ENCODE measurements at regions not wholly inside any gene's neighbourhood (a gene's known extent, or its start where the extent isn't known, plus 50 kb on each side); places are given as distances from the start of the nearest gene placed in this dataset.

GRCh38 chr4:108432418-108432817 is 188.0 kb upstream of the RPL34 start:
- H3K27ac ChIP-seq, result no peak overlapping the region
- in situ Hi-C loops (cut with HindIII; ENCODE audit: low pct_ligation_motif_present, low sequenced_read_pairs), result no loop called here

DNA sequence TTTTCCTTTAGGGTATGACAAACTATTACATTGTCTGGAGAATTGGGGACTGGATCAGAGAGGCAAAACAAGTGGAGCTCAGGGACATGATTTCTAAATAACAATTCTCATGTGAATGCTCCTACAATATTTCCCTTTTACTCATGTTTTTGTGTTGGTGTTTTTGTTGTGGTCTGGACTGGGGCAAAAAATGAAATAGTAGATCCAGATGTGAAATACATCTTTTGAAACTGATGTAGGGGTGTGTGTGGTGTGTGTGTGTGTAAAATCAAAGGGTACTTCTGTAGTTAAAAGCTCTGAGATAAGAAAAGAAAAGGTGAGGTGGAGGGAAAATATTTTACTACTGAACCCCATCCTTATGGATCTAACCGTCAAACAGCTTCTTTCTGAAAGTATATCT is 188.4 kb upstream of the RPL34 start:
- no peak overlapping the region for H3K27ac ChIP-seq
- H3K36me3 ChIP-seq (replicated peaks), result no peaks in the 10 kb centered on the region
- no peaks in the 10 kb centered on the region for H3K27me3 ChIP-seq (replicated peaks)
- in situ Hi-C loops (cut with HindIII; ENCODE audit: low pct_ligation_motif_present, low sequenced_read_pairs), result no loop called here
- DNase-seq, result no peak
- TF ChIP-seq, protein P1, sequence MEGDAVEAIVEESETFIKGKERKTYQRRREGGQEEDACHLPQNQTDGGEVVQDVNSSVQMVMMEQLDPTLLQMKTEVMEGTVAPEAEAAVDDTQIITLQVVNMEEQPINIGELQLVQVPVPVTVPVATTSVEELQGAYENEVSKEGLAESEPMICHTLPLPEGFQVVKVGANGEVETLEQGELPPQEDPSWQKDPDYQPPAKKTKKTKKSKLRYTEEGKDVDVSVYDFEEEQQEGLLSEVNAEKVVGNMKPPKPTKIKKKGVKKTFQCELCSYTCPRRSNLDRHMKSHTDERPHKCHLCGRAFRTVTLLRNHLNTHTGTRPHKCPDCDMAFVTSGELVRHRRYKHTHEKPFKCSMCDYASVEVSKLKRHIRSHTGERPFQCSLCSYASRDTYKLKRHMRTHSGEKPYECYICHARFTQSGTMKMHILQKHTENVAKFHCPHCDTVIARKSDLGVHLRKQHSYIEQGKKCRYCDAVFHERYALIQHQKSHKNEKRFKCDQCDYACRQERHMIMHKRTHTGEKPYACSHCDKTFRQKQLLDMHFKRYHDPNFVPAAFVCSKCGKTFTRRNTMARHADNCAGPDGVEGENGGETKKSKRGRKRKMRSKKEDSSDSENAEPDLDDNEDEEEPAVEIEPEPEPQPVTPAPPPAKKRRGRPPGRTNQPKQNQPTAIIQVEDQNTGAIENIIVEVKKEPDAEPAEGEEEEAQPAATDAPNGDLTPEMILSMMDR (IDR thresholded peaks at IDR 0.05; ENCODE audit: low read depth, low read length, missing control alignments), result no peak
- no peak overlapping the region for H3K4me3 ChIP-seq (ENCODE audit: low read depth, low read length)

More at GRCh38 chr4:108432418-108432817, 188.0 kb upstream of the RPL34 start:
- Histone ChIP-seq H3K4me3 (ENCODE audit: low read depth, low read length) (no peak overlapping the region), H3K36me3 (replicated peaks) (no peaks in the 10 kb centered on the region), H3K27me3 (replicated peaks) (no peaks in the 10 kb centered on the region)
- DNase-seq, result no peak
- TF ChIP-seq, protein P1 (IDR thresholded peaks at IDR 0.05; ENCODE audit: low read depth, low read length, missing control alignments), result no peak

GRCh38 chr4:108430921-108431320 is 189.5 kb upstream of the RPL34 start:
- no peak for DNase-seq
- in situ Hi-C loops (cut with HindIII; ENCODE audit: low pct_ligation_motif_present, low sequenced_read_pairs), result no loop called here
- H3K27me3 ChIP-seq (replicated peaks), result no peaks in the 10 kb centered on the region
- TF ChIP-seq, protein P1 (IDR thresholded peaks at IDR 0.05; ENCODE audit: low read depth, low read length, missing control alignments), result no peak
- H3K27ac ChIP-seq, result no peak overlapping the region
- no peak overlapping the region for H3K4me3 ChIP-seq (ENCODE audit: low read depth, low read length)
- H3K36me3 ChIP-seq (replicated peaks), result no peaks in the 10 kb centered on the region

DNA sequence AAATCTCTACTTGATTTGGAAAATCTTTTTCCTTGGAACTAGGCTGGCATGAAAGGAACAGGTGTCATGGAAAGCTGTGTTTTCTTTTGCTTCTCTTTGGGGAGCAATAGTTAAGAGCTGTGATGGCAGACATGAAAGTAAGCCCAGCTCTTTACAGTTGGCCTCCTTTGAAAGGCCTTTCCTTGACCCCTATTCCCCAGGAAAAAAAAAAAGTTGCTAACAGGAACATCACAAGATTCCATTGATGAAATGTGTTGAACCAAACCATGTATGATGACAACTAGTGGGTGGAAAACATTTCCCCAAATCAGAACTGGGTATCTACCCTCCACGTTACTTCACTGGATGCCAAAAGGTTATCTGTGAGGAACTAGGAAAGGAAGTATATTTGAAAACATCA is 190.7 kb upstream of the RPL34 start:
- no peaks in the 10 kb centered on the region for H3K36me3 ChIP-seq (replicated peaks)
- no peak overlapping the region for H3K4me3 ChIP-seq (ENCODE audit: low read depth, low read length)
- TF ChIP-seq, protein P1 (IDR thresholded peaks at IDR 0.05; ENCODE audit: low read depth, low read length, missing control alignments), result no peak
- in situ Hi-C loops (cut with HindIII; ENCODE audit: low pct_ligation_motif_present, low sequenced_read_pairs), result no loop called here
- no peak for DNase-seq
- no peak overlapping the region for H3K27ac ChIP-seq
- no peaks in the 10 kb centered on the region for H3K27me3 ChIP-seq (replicated peaks)

- in situ Hi-C loops (cut with HindIII; ENCODE audit: low pct_ligation_motif_present, low sequenced_read_pairs), result no loop called here
- H3K27ac ChIP-seq, result no peak overlapping the region
- TF ChIP-seq, protein P1 (IDR thresholded peaks at IDR 0.05; ENCODE audit: low read depth, low read length, missing control alignments), result no peak
These were observed 191.5 kb upstream of the RPL34 start for GRCh38 chr4:108428923-108429322.

GRCh38 chr4:108427946-108428485 is 192.4 kb upstream of the RPL34 start:
- DNase-seq, result no peak
- TF ChIP-seq, protein P1 (IDR thresholded peaks at IDR 0.05; ENCODE audit: low read depth, low read length, missing control alignments), result no peak
- Histone ChIP-seq H3K36me3 (replicated peaks) (no peaks in the 10 kb centered on the region), H3K27ac (no peak overlapping the region), H3K27me3 (replicated peaks) (no peaks in the 10 kb centered on the region), H3K4me3 (ENCODE audit: low read depth, low read length) (no peak overlapping the region)
- in situ Hi-C loops (cut with HindIII; ENCODE audit: low pct_ligation_motif_present, low sequenced_read_pairs), result no loop called here

More at GRCh38 chr4:108428923-108429322, 191.5 kb upstream of the RPL34 start:
- no peaks in the 10 kb centered on the region for H3K27me3 ChIP-seq (replicated peaks)
- no peak for DNase-seq
- H3K4me3 ChIP-seq (ENCODE audit: low read depth, low read length), result no peak overlapping the region
- H3K36me3 ChIP-seq (replicated peaks), result no peaks in the 10 kb centered on the region
